ENCODE measurements at regions not wholly inside any gene's neighbourhood (a gene's known extent, or its start where the extent isn't known, plus 50 kb on each side); places are given as distances from the start of the nearest gene placed in this dataset.

DNA sequence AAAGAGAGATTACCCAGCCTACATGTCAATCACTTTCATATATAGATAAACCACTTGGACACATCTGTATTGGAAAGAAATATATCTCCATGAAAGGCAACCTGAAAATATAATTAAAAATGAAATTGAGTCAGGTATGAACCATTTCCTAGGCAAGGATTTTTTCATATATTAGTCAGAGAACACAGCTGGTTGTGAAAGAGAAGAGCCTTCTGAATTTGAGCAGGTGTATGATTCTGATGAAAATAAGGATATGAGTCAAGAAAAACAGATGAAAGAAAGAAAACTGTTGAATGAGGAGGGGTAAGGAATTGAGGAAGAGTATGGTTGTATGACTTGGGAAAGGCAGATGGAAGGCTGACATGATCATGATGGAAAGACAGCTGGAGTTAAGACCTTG lies 441.1 kb downstream of the HAO1 start:
- no peak overlapping the region for H3K4me3 ChIP-seq (ENCODE audit: control insufficient read depth, low read depth, low read length)
- TF ChIP-seq, protein P1, sequence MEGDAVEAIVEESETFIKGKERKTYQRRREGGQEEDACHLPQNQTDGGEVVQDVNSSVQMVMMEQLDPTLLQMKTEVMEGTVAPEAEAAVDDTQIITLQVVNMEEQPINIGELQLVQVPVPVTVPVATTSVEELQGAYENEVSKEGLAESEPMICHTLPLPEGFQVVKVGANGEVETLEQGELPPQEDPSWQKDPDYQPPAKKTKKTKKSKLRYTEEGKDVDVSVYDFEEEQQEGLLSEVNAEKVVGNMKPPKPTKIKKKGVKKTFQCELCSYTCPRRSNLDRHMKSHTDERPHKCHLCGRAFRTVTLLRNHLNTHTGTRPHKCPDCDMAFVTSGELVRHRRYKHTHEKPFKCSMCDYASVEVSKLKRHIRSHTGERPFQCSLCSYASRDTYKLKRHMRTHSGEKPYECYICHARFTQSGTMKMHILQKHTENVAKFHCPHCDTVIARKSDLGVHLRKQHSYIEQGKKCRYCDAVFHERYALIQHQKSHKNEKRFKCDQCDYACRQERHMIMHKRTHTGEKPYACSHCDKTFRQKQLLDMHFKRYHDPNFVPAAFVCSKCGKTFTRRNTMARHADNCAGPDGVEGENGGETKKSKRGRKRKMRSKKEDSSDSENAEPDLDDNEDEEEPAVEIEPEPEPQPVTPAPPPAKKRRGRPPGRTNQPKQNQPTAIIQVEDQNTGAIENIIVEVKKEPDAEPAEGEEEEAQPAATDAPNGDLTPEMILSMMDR (IDR thresholded peaks at IDR 0.05; ENCODE audit: control insufficient read depth, insufficient read depth, low read depth, low read length, missing control alignments): no peak
- no peak for DNase-seq (ENCODE audit: low read depth)

DNA sequence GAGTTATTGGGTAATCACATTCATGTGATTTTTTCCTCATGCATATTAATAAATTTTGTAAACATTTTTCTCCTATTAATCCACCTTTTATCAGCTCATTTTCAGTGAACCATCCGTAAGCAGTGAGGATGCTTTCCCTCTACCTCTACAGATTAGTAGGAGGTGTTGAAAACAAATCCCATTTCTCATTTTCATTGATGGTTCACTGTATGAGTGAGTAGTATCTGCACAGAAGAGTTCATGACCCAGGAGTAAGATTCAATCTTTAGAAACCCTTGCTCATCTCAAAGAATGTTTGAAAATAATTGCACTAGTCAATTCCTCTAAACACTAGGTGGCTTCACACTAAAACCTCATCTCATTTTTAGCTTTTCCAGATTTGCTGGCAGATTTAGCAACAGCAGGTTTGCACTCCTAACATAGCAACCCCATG lies 440.0 kb downstream of the HAO1 start:
- no peak overlapping the region for H3K4me3 ChIP-seq (ENCODE audit: control insufficient read depth, low read depth, low read length)
- TF ChIP-seq, protein P1 (IDR thresholded peaks at IDR 0.05; ENCODE audit: control insufficient read depth, insufficient read depth, low read depth, low read length, missing control alignments): no peak
- no peak for DNase-seq (ENCODE audit: low read depth)

DNA sequence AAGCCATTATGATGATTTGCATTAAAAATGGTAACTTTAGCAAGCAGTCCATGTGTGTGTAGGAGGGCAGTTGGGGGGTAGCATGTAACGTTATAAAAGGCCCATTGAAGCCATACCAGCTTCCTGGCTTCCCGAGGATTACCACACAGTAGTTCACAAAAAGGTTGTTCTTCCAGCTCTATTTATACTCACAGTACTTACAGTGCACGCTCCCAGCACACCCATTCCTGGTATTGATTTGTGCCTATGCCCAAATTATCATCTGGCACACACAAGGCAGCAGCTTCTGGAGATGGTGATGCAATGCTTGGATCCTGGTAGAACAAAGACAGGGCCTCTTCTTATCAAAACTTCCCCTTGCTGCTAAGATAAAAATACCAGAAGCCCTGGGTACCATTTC lies 436.8 kb downstream of the HAO1 start:
- H3K4me3 ChIP-seq (ENCODE audit: control insufficient read depth, low read depth, low read length): no peak overlapping the region
- no peak for DNase-seq (ENCODE audit: low read depth)
- TF ChIP-seq, protein P1 (IDR thresholded peaks at IDR 0.05; ENCODE audit: control insufficient read depth, insufficient read depth, low read depth, low read length, missing control alignments): no peak

DNA sequence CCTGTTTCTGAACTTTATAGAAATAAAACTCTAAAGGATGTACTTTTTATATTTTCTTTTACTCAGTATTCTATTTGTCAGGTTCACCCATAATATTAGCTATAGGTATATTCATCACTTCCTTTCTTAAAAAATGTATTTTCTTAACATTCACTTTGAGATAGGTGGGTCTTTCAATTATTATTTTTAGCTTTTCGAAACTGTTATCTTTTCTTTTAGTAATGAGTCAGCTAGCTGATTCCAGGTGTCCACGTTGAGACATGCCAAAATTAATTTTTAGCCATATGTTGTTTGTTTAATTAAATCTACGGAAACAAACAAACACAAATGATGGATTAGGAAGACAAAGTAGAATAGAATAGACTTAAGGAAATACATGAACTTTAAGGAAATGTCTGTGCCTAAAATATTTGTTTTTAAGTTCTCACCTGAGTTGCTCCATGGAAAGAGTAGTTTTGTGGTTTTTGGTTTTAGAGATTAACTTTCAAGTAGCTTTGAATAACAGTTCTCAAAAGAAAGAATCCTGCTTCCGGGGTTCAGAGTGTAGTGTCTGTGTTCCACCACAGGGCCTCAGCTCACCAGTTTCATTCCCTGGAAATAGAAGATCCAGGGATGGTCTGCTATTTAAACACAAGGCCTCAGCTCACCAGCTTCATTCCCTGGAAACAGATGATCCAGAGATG lies 435.0 kb downstream of the HAO1 start:
- no peak overlapping the region for H3K4me3 ChIP-seq (ENCODE audit: control insufficient read depth, low read depth, low read length)
- TF ChIP-seq, protein P1 (IDR thresholded peaks at IDR 0.05; ENCODE audit: control insufficient read depth, insufficient read depth, low read depth, low read length, missing control alignments): no peak
- DNase-seq (ENCODE audit: low read depth): no peak

DNA sequence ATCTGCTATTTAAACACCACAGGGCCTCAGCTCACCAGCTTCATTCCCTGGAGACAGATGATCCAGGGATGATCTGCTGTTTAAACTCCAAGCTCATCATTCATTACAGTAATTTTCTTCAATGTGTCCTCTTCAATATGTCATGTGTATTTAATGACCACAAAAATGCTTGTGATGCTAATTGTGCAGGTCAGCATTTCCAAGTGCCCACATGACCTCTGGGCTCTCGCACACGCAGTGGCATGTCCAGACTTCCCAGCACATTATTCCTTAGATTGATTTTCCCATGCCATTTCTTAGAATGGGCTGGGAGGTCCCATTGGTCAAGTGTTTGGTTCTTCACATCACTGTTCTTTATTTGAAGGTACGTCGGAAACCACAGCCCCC lies 434.4 kb downstream of the HAO1 start:
- no peak for DNase-seq (ENCODE audit: low read depth)
- TF ChIP-seq, protein P1 (IDR thresholded peaks at IDR 0.05; ENCODE audit: control insufficient read depth, insufficient read depth, low read depth, low read length, missing control alignments): no peak
- no peak overlapping the region for H3K4me3 ChIP-seq (ENCODE audit: control insufficient read depth, low read depth, low read length)

DNA sequence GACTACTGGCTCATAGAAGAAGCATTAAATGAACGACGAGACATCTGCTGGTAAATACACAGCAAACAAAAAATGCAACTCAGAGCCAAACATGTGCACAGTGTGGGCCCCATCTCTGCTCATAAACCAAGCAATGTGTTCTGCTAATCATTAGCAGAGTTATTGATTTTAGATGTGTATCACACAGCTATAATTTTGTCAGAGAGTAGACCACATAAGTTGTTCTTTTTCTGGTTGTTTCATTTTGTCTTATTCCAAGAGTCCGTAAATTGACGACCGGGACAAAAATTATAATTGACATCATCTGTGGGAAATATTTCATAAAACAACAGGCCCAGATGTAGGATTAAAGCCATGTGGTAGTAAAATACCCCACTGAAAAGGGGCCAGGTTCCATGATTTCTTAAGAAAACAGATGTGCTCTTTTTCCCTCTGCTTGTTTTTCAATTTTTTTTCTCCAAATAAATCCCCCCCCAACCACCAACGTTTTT lies 423.6 kb downstream of the HAO1 start:
- DNase-seq (ENCODE audit: low read depth): peak; percentile 18
- TF ChIP-seq, protein P1 (IDR thresholded peaks at IDR 0.05; ENCODE audit: control insufficient read depth, insufficient read depth, low read depth, low read length, missing control alignments): no peak
- no peak overlapping the region for H3K4me3 ChIP-seq (ENCODE audit: control insufficient read depth, low read depth, low read length)

Measured in AG09309 (cell line).